Nephron (organoid): ENCODE measurements at regions not wholly inside any gene's neighbourhood (a gene's known extent, or its start where the extent isn't known, plus 50 kb on each side); places are given as distances from the start of the nearest gene placed in this dataset.
"Not testable (repeated sequence)": the region's sequence is repeated elsewhere in the genome, so short reads cannot be mapped to it uniquely, and the experiment has no call there.

ENCODE experiments used
- H3K27ac Mint-ChIP-seq, 3 experiments: 2 replicates each; pipeline ENCODE4 v1.8.0; 2020; ENCODE audit warnings: mixed read lengths in 3 of 3, mild to moderate bottlenecking in 2 of 3, moderate library complexity in 1 of 3
- H3K27me3 Mint-ChIP-seq: 2 replicates; pipeline ENCODE4 v1.8.0; 2021; ENCODE audit warnings: low read depth, mild to moderate bottlenecking, moderate library complexity, mixed read lengths
- H3K36me3 Mint-ChIP-seq: 2 replicates; pipeline ENCODE4 v1.8.0; 2020; ENCODE audit warnings: low read depth, mixed read lengths
- H3K4me1 Mint-ChIP-seq: 2 replicates; pipeline ENCODE4 v1.8.0; 2020; ENCODE audit warnings: mixed read lengths
- H3K4me3 Mint-ChIP-seq, 3 experiments: 2 replicates each; pipeline ENCODE4 v1.8.0; 2020; ENCODE audit warnings: mild to moderate bottlenecking in 3 of 3, mixed read lengths in 3 of 3, moderate library complexity in 2 of 3
- H3K9me3 Mint-ChIP-seq: 2 replicates; pipeline ENCODE4 v1.8.0; 2020; ENCODE audit warnings: mixed read lengths
- CTCF ChIP-seq, 3 experiments: fragments of 200-600 bp; sonication (generic); IDR thresholded peaks; one replicate each; pipeline ENCODE4 v1.5.0; 2021; ENCODE audit warnings: antibody characterized with exemption in 3 of 3; ENCODE audit not compliant: unreplicated experiment in 3 of 3

GRCh38 chr11:107266455-107266854 is 191.2 kb downstream of the CWF19L2 start:
- H3K27ac Mint-ChIP-seq = no peak overlapping the region
- TF ChIP-seq CTCF (IDR thresholded peaks at IDR 0.05; ENCODE audit: unreplicated experiment in 3 of 3) = no peak
- no peaks in the 10 kb centered on the region for H3K27me3 Mint-ChIP-seq
- no peaks in the 10 kb centered on the region for H3K9me3 Mint-ChIP-seq
- H3K36me3 Mint-ChIP-seq = no peaks in the 10 kb centered on the region
- H3K4me3 Mint-ChIP-seq = no peak overlapping the region
- peaks cover 10% of the 10 kb centered on the region for H3K4me1 Mint-ChIP-seq

- Mint-ChIP-seq H3K27me3 (no peaks in the 10 kb centered on the region), H3K27ac (no peak overlapping the region), H3K4me3 (no peak overlapping the region), H3K36me3 (no peaks in the 10 kb centered on the region), H3K9me3 (no peaks in the 10 kb centered on the region), H3K4me1 (peaks cover 10% of the 10 kb centered on the region)
- TF ChIP-seq CTCF (IDR thresholded peaks at IDR 0.05; ENCODE audit: unreplicated experiment in 3 of 3) = no peak
Observed at GRCh38 chr11:107265591-107266121, 192.0 kb downstream of the CWF19L2 start.

GRCh38 chr11:107263844-107264563 is 193.6 kb downstream of the CWF19L2 start:
- no peak overlapping the region for H3K4me3 Mint-ChIP-seq
- H3K9me3 Mint-ChIP-seq = no peaks in the 10 kb centered on the region
- H3K27ac Mint-ChIP-seq = peak overlapping the region in 2 of 3 experiments; percentile 14 to 65
- TF ChIP-seq CTCF (IDR thresholded peaks at IDR 0.05; ENCODE audit: unreplicated experiment in 3 of 3) = no peak
- peaks cover 15% of the 10 kb centered on the region for H3K4me1 Mint-ChIP-seq
- no peaks in the 10 kb centered on the region for H3K27me3 Mint-ChIP-seq
- H3K36me3 Mint-ChIP-seq = no peaks in the 10 kb centered on the region

- no peak for TF ChIP-seq CTCF (IDR thresholded peaks at IDR 0.05; ENCODE audit: unreplicated experiment in 3 of 3)
- H3K27ac Mint-ChIP-seq = no peak overlapping the region
- H3K36me3 Mint-ChIP-seq = no peaks in the 10 kb centered on the region
- no peaks in the 10 kb centered on the region for H3K27me3 Mint-ChIP-seq
- peaks cover 16% of the 10 kb centered on the region for H3K4me1 Mint-ChIP-seq
- no peak overlapping the region for H3K4me3 Mint-ChIP-seq
- H3K9me3 Mint-ChIP-seq = no peaks in the 10 kb centered on the region
Observed at GRCh38 chr11:107259811-107260221, 197.8 kb downstream of the CWF19L2 start.

- Mint-ChIP-seq H3K27me3 (no peaks in the 10 kb centered on the region), H3K9me3 (no peaks in the 10 kb centered on the region), H3K4me1 (peaks cover 6% of the 10 kb centered on the region), H3K27ac (no peak overlapping the region), H3K36me3 (no peaks in the 10 kb centered on the region), H3K4me3 (no peak overlapping the region)
- TF ChIP-seq CTCF (IDR thresholded peaks at IDR 0.05; ENCODE audit: unreplicated experiment in 3 of 3) = no peak
Observed at GRCh38 chr11:107257710-107258109, 199.9 kb downstream of the CWF19L2 start.

- H3K27ac Mint-ChIP-seq, H3K36me3 Mint-ChIP-seq, H3K4me1 Mint-ChIP-seq, H3K27me3 Mint-ChIP-seq, H3K9me3 Mint-ChIP-seq, H3K4me3 Mint-ChIP-seq: not testable (repeated sequence)
Observed at GRCh38 chr11:107253661-107254060, 204.0 kb downstream of the CWF19L2 start.
